Left lung (tissue), 4 donors: ENCODE measurements at regions not wholly inside any gene's neighbourhood (a gene's known extent, or its start where the extent isn't known, plus 50 kb on each side); places are given as distances from the start of the nearest gene placed in this dataset.

Experiments
- ATAC-seq: fragments of 200-7000 bp; cut with Tn5 transposase; one replicate; pipeline ENCODE4 v1.9.1; 2020; ENCODE audit warnings: moderate library complexity
- DNase-seq, 4 donors: peaks; one replicate each; pipeline ENCODE4 v3.0.0-alpha.2; 2013 to 2020
- H3K27ac ChIP-seq, 2 donors: fragments of 200-600 bp; sonication (generic) in 1 of 2; one replicate each; pipeline versions ENCODE4 v1.5.0 to v1.8.0; 2020 to 2021
- H3K27me3 ChIP-seq, 2 donors: fragments of 200-600 bp; sonication (generic) in 1 of 2; one replicate each; pipeline versions ENCODE4 v1.5.0 to v1.8.0; 2020 to 2021
- H3K36me3 ChIP-seq, 2 donors: fragments of 200-600 bp; sonication (generic) in 1 of 2; one replicate each; pipeline versions ENCODE4 v1.5.0 to v1.8.0; 2020 to 2021
- H3K4me1 ChIP-seq, 2 donors: fragments of 200-600 bp; one replicate each; pipeline ENCODE4 v1.8.0; 2021
- H3K4me3 ChIP-seq, 2 donors: fragments of 200-600 bp; sonication (generic) in 1 of 2; one replicate each; pipeline versions ENCODE4 v1.5.0 to v1.8.0; 2020 to 2021; ENCODE audit warnings: mild to moderate bottlenecking in 1 of 2
- H3K9me3 ChIP-seq, 2 donors: fragments of 200-600 bp; sonication (generic) in 1 of 2; one replicate each; pipeline versions ENCODE4 v1.5.0 to v1.8.0; 2020 to 2021
- CTCF ChIP-seq, 2 donors: fragments of 200-600 bp; sonication (generic) in 1 of 2; IDR thresholded peaks; one replicate each; pipeline versions ENCODE4 v1.5.0 to v1.8.0; 2021; ENCODE audit warnings: antibody characterized with exemption in 2 of 2
- intact Hi-C, 2 donors: fragments of 100-400 bp; cut with DNase I; formaldehyde crosslinking; loops; one replicate each; pipeline versions ENCODE4 v1.11.2 to v1.14.2; 2022
- donor health status: DM: no; HTN: yes; CAD: no.
- donor health status: DM: no; HTN: no; CAD: no.

GRCh38 chr5:96611946-96612345 lies 50.2 kb upstream of the CAST start:
- TF ChIP-seq CTCF (IDR thresholded peaks at IDR 0.05): no peak
- H3K27me3 ChIP-seq: no peaks in the 10 kb centered on the region
- H3K27ac ChIP-seq: no peak overlapping the region
- H3K36me3 ChIP-seq: no peaks in the 10 kb centered on the region
- DNase-seq (no peak), ATAC-seq (no peak)
- no peak overlapping the region for H3K4me3 ChIP-seq
- peaks cover 2 to 17% of the 10 kb centered on the region in 2 donors for H3K4me1 ChIP-seq
- H3K9me3 ChIP-seq: no peaks in the 10 kb centered on the region
- intact Hi-C loops: loop anchor here in 1 of 2 donors (10.0 kb wide), 1 partner anchor 73 kb away; no protein-coding TSS in a partner anchor
